GM23248 (cell line): ENCODE measurements at regions not wholly inside any gene's neighbourhood (a gene's known extent, or its start where the extent isn't known, plus 50 kb on each side); places are given as distances from the start of the nearest gene placed in this dataset.

Experiments used
- EZH2 ChIP-seq: fragments of 200-600 bp; sonication (generic); IDR thresholded peaks from 2 replicates; pipeline ENCODE4 v1.6.1; 2018; ENCODE audit warnings: antibody characterized with exemption, mild to moderate bottlenecking; ENCODE audit not compliant: insufficient read depth, poor library complexity, severe bottlenecking
- EZH2phosphoT487 ChIP-seq: fragments of 200-600 bp; sonication (generic); IDR thresholded peaks from 2 replicates; pipeline ENCODE4 v1.6.1; 2018; ENCODE audit warnings: antibody characterized with exemption, moderate library complexity, mild to moderate bottlenecking, low read depth; ENCODE audit not compliant: insufficient read depth

GRCh38 chr18:73007915-73008308, 140.1 kb upstream of the NETO1 start:
- no peak for TF ChIP-seq EZH2phosphoT487
- no peak for TF ChIP-seq EZH2
